ENCODE measurements at regions not wholly inside any gene's neighbourhood (a gene's known extent, or its start where the extent isn't known, plus 50 kb on each side); places are given as distances from the start of the nearest gene placed in this dataset.

DNA sequence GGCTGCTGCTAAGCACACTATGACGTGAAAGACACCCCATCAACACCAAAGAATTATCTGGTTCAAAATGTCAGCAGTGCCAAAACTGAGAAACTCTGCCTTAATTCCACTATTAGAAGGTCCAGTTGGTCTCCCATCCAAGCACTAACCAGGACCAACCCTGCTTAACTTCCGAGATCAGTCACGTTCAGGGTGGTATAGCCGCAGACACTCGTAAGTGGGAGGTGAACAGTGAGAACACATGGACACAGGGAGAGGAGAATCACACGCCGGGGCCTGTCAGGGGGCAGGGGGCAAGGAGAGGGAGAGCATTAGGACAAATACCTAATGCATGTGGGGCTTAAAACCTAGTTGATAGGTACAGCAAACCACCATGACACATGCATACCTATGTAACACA lies 83.4 kb downstream of the C13orf42 start:
- no peak overlapping the region for H3K4me2 ChIP-seq (ENCODE audit: insufficient read depth, low read length)
- dilution Hi-C loops (cut with MboI; ENCODE audit: extremely low pct_ligation_motif_present, low sequenced_read_pairs), result no loop called here
- no peaks in the 10 kb centered on the region for H3K27me3 ChIP-seq (ENCODE audit: control insufficient read depth in 2 of 2, insufficient read depth in 2 of 2, low read length in 2 of 2)
- intact Hi-C loops (cut with micrococcal nuclease), result no loop called here
- H4K20me1 ChIP-seq (replicated peaks; ENCODE audit: control insufficient read depth, extremely low read depth, insufficient read depth, low read length), result no peaks in the 10 kb centered on the region
- no peaks in the 10 kb centered on the region for H3K79me2 ChIP-seq (ENCODE audit: control insufficient read depth, insufficient read depth, low read length)
- BruUV-seq (replicated peaks), result no TSS peak
- no peak overlapping the region for H3K27ac ChIP-seq (ENCODE audit: insufficient read depth, low read depth, low read length)
- DNase-seq (ENCODE audit: low read depth, low spot score), result no peak
- POLR2A ChIA-PET, result no interaction called here
- H3K9me3 ChIP-seq (replicated peaks; ENCODE audit: control insufficient read depth, insufficient read depth, low read length), result no peaks in the 10 kb centered on the region
- no peaks in the 10 kb centered on the region for H3K4me1 ChIP-seq (ENCODE audit: control insufficient read depth, extremely low read depth, insufficient read depth, low read length)
- H3K9ac ChIP-seq (replicated peaks; ENCODE audit: extremely low read depth, insufficient read depth, low read length), result no peak overlapping the region
- CTCF ChIA-PET, result no interaction called here
- FAIRE-seq, result no peak
- H3K36me3 ChIP-seq (ENCODE audit: control insufficient read depth in 2 of 2, extremely low read depth in 1 of 2, insufficient read depth in 2 of 2, low read length in 2 of 2), result no peaks in the 10 kb centered on the region
- TF ChIP-seq, protein P1, sequence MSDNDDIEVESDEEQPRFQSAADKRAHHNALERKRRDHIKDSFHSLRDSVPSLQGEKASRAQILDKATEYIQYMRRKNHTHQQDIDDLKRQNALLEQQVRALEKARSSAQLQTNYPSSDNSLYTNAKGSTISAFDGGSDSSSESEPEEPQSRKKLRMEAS (IDR thresholded peaks at IDR 0.05; ENCODE audit: insufficient read depth, insufficient read length), result no peak
- TF ChIP-seq POLR2AphosphoS5 (IDR thresholded peaks at IDR 0.05; ENCODE audit: insufficient read depth, low read depth, low read length) (no peak), MYC (IDR thresholded peaks at IDR 0.05; ENCODE audit: low read depth, low read length) (no peak), GATA2 (IDR thresholded peaks at IDR 0.05; ENCODE audit: insufficient read depth, insufficient read length, low read depth, low read length) (no peak), EZH2 (IDR thresholded peaks at IDR 0.05; ENCODE audit: borderline replicate concordance, low read depth, low read length, severe bottlenecking) (no peak), JUN (IDR thresholded peaks at IDR 0.05; ENCODE audit: borderline replicate concordance, insufficient read depth, insufficient read length, low read depth) (no peak), FOS (IDR thresholded peaks at IDR 0.05; ENCODE audit: borderline replicate concordance, insufficient read depth, low read length) (no peak), POLR2A (IDR thresholded peaks at IDR 0.05; ENCODE audit: low read depth, low read length) (no peak)
- TF ChIP-seq, protein P2, sequence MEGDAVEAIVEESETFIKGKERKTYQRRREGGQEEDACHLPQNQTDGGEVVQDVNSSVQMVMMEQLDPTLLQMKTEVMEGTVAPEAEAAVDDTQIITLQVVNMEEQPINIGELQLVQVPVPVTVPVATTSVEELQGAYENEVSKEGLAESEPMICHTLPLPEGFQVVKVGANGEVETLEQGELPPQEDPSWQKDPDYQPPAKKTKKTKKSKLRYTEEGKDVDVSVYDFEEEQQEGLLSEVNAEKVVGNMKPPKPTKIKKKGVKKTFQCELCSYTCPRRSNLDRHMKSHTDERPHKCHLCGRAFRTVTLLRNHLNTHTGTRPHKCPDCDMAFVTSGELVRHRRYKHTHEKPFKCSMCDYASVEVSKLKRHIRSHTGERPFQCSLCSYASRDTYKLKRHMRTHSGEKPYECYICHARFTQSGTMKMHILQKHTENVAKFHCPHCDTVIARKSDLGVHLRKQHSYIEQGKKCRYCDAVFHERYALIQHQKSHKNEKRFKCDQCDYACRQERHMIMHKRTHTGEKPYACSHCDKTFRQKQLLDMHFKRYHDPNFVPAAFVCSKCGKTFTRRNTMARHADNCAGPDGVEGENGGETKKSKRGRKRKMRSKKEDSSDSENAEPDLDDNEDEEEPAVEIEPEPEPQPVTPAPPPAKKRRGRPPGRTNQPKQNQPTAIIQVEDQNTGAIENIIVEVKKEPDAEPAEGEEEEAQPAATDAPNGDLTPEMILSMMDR (IDR thresholded peaks at IDR 0.05; ENCODE audit: extremely low read depth in 1 of 2, insufficient read depth in 1 of 2, low read depth in 1 of 2, low read length in 2 of 2), result no peak
- H2AFZ ChIP-seq (ENCODE audit: low read depth, low read length), result no peak overlapping the region
- H3K9me1 ChIP-seq (replicated peaks; ENCODE audit: control insufficient read depth, extremely low read depth, insufficient read depth, low read length), result no peaks in the 10 kb centered on the region
- no peak overlapping the region for H3K4me3 ChIP-seq (replicated peaks in 1 of 3; ENCODE audit: insufficient read depth in 1 of 3, low read depth in 1 of 3, low read length in 3 of 3)
